Effector CD8-positive, alpha-beta T cell (primary cell): ENCODE measurements at regions not wholly inside any gene's neighbourhood (a gene's known extent, or its start where the extent isn't known, plus 50 kb on each side); places are given as distances from the start of the nearest gene placed in this dataset.
"Not testable (repeated sequence)": the region's sequence is repeated elsewhere in the genome, so short reads cannot be mapped to it uniquely, and the experiment has no call there.

Experiments
- DNase-seq: peaks from one replicate; lab custom pipeline; 2025; lab: John Stamatoyannopoulos, UW

DNA sequence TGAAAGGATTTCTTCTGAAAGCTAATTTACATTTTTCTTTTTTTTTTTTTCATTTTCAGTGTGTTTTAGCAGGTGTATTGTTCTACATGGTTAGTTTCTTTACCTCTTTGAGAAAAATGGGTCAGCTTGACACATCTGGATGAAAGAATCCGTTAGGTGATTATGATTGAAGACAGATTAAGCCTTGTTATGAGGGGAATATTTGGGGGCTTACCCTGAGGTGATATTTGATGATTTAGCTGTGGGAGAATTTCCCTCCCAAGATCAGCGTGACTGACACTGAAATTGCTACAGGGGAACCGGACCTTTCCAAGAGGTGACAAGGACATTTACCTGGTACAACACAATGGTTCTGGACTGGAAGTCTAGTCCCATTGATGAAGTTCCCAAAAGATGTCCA, 147.5 kb downstream of the NFKBIZ start:
- no peak for DNase-seq

DNA sequence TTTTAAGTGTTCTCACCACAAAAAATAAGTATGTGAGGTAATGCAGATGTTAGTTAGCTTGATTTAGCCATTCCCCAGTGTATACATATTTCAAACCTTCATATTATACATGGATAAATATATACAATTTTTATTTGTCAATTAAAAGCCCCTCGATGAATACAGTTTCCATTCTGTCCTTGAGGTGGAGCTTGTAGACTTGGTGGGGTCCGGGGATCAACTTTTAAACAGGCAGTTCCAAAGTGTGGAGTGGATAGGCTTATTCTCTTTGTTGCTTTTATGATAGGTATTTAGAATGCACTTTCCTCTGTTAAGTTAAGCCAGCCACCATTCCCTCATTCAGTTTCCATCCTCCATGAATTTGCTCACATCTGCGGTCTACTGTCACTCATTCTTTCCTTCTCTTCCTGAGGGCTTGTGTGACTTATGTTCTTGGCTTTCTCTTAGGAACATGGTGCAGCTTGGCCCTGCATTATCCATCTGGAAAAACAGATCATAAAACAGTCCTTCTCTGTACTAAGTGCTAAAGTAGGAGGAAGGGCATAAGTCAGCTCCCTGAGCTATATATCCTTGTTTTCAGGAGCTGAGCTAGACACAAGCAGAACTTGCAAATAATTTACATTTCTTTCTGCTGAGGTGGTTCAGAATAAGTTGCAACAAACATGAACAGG, 149.1 kb downstream of the NFKBIZ start:
- no peak for DNase-seq

DNA sequence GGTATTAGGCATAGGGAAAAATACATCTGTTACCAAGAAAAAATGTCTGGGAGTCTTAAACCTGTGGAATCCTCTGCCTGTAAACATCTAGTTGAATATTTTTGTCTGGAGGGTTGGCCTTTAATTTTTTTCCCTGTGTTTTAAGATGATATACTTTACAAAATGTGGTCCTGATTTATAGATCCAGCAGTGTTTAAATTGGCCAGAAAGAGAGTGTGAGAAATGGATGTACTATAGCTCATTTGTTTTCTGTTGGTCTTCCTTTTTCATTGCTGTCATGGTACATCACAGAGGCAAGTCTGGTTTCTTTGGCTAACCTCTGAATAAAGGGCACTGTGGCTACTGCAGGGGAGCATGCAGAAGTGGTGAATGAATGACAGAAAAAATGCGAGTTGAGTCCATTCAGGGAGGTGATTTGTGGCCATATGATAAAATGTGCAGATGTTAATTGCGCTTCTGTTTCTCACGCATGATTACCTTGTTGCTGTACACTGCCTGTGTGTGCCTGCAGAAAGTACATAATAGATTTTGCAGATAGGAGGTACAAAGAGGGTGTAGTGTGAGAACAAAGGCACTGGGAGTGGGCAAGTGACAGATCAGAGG, 150.0 kb downstream of the NFKBIZ start:
- no peak for DNase-seq

DNA sequence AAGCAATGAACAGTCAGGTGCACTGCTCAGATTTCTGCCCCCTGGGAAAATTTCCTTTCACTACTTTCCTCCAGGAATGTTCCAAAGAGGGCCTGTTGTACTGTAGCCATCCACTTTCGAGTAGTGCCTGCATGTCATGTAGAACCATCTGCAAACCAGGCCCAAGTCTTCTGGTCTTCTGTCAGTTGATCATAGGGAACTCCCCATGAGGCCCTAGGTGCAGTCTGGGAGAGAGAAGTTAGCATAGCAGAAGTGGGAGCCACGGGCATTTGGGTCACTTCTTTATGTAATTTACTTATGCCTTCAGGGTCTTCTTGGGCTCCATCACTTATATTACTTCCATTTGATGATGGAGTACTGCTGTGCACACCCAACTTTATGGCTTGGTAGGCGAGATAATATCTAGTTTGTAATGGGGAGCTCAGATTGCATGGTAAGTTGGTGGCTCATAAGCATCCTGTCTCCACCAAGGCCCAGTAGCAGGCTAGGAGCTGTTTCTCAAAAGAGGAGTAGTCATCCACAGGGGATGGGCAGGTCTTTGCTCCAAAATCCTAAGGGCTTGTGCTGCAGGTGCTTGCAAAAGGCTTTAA, 151.4 kb downstream of the NFKBIZ start:
- DNase-seq, result no peak

DNA sequence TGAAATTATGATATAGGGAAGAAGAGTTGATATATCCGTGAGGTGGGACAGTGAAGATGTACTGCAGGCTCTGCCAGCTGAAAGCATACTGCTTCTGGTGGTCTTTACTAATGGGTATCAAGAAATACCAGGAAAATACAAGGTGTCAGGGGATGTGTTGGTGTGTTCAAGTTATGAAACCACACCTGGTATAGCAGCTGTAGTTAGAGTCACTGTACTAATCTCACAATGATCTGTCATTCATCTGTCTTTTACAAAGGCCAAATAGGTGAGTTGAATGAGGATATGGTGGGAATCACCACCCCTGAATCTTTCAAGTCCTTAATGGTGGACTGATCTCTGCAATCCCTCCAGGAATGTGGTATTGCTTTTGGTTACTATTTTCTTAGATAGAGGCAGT, 152.7 kb downstream of the NFKBIZ start:
- no peak for DNase-seq

DNA sequence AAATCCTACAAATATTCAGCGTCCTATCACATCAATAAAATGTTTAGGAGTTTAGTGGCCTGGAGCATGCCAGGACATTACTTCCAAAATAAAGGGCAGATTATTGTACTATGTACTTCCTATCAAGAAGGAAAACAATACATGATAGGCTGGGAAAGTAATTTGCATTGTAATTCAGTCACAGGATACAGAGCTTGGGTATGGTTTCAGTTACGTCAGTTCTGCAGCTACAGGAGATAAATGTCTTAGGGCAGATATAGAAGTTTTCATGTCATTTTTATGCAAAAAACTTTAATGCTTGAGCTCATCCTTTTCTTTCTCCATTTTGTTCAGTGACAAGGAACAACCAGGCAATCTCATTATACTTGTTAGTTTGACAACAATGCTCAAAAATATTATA, 155.2 kb downstream of the NFKBIZ start:
- DNase-seq, result no peak

DNA sequence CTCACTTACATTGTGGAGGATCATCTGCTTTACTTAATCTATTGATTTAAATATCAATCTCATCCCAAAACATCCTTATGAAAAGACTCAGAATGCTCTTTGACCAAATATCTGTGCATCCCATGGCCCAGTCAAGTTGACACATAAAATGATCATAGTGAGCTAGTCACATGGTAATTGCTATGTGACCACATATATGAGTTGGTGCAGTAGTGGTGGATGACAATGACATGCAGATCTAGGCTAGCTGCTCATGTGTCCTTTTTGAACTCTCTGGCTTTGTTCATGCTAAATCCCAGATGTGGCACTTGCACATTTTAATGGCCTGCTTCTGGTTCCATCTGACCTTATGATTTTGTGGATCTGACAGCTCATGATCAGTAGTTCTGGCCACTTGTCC, 156.2 kb downstream of the NFKBIZ start:
- DNase-seq, result no peak

DNA sequence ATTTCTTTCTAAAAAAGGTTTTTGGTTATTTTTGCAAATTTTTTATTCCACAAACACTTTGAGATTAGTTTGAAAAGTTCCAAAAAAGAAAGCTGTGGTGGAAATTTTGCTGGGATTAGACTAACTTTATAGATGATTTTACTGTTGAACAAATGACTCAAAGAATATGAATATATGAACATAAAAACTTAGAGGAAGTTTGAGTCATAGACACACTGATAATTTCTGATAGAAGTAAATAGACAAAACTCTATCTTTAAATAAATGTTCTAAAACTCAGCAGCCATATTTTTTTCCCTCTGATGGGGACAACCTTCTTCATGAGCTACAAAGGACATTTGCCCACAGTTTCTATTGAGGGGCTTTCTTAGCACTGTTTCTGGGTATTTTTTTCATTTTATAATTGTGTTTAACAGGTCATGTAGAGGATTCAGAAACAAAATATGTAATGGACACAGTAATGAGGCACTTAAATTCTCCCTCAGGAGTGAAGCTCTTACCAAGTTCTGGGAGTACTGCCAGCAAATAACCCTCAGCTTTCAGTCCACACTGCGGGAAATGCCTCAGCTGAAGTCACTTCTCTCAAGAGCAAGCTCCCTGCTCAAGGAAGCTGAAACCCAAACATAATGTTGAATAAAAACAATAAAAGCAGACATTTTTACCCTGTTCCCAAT, 157.6 kb downstream of the NFKBIZ start:
- DNase-seq, result no peak

DNA sequence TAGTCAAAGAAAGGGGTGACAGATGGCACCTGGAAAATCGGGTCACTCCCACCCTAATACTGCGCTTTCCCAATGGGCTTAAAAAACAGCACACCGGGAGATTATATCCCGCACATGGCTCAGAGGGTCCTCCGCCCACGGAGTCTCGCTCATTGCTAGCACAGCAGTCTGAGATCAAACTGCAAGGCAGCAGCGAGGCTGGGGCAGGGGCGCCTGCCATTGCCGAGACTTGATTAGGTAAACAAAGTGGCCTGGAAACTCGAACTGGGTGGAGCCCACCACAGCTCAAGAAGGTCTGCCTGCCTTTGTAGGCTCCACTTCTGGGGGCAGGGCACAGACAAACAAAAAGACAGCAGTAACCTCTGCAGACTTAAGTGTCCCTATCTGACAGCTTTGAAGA, 159.1 kb downstream of the NFKBIZ start:
- not testable (repeated sequence) for DNase-seq

DNA sequence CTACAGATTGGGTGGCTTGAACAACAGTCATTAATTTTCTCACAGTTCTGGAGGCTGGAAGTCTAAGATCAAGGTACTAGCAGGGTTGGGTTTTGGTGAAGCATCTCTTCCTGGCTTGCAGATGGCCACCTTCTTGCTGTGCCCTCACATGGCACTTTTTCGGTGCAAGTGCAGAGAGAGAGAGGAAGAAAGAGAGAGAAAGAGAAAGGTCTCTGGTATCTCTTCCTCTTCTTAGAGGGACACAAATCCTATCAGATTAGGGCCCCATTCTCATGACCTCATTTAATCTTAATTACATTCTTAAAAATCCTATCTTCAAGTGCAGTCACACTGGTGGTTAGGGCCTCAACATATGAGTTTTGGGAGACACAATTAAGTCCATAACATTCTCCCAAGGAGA, 167.1 kb downstream of the NFKBIZ start:
- no peak for DNase-seq

DNA sequence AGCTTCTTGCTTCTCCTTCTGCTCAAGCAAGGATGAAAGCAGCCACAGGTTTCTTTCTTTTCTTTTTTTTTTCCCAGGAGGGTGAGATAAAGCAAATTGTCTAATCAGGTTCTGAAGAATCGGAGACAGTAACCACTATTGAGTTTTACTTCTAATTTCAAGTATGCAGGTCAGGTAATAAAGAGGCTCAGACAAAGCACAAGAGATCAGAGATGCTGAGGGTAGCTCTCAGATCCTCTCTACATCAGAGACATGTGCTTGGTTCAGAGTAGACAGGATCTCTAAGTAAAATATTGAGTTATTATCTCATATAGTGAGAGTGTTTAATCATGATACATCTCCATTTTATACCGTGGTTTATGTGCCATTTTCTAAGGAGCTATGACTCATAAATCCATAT, 168.5 kb downstream of the NFKBIZ start:
- DNase-seq, result no peak

DNA sequence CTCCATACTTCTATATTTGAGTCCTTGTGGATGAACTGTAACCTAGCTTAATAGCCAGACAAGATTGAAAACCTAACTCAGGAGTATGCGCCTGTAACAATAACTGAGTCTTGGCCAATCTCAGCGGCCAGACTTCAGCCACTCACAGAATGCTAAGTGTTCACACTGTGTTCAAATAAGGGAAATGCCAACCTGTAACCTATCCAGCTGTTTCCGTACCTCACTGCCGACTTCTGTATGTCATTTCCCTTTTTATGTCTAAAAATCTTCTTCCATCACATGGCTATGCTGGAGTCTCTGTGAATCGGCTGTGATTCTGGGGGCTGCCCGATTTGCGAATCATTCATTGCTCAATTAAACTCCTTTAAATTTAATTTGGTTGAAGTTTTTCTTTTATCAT, 169.2 kb downstream of the NFKBIZ start:
- no peak for DNase-seq

DNA sequence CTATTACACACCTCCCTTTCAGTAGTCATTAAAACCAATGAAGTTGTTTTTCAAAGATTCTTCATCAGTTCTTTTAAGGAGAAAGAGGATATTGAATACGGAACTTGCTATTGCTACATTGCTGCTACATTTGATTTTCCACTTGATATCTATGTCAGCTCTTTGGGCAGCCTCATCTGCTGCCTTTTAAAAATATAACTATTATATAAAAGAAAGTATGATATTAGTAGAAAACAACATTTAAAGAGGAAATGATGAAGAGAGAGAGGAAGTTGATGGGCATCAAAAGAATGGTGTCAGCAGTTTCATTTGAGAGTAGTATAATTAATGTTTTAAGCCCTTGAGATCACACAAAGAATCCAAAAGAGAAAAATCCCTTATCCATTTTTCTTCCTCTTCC, 171.4 kb downstream of the NFKBIZ start:
- no peak for DNase-seq

DNA sequence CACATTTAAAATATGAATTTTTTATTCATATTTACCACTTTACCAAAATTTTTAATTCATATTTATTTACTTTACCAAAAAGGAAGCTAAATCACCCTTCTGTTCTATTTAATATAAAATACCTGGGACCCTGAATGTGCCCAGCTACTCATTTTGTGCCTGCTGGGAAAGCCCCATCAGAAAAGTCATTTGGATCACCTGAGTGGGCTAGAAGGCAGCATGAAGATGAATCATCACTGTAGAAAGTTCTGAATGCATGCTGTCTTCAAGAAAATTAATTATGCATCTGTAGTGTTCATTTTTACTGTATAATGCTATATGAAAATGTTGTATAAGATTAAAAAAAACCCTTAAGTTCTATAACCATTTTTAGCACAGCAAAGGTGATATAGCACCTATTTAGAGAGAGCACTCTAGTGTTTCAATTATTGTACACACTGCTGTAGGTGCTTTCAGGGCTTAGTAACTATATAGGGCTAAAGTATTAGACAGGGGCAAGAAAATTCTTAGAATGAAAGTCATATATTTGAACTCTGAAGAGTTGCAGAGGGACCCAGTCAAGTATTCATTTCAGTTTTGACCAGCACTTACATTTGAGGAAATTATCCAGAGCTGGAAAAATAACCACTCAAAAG, 175.1 kb downstream of the NFKBIZ start:
- DNase-seq, result no peak

DNA sequence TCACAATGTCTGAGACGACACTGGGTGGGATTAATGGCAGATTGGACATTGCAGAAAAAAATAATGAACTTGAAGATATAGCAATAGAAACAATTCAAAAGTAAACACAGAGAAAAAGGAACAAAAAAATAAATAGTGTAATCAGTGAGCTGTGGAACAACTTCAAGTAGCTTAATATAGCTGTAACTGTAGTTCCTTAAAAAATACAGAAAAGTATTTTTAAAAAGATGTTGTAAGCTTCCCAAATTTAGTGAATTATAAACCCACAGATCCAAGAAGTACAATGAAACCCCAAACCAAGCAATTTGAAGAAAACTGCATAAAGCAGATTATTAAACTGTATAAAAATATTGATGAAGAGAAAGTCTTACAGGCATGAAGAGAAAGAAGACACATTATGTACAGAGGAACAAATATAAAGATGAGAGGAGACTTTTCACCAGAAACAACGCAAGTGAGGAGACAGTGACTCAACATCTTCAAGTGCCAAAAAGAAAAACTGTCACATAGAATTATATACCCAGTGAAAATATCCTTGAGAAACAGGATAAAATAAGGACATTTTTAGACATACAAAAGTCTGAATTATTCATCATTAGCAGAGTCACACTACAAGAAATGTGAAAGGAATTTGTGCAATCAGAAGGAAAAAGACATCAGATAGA, 176.4 kb downstream of the NFKBIZ start:
- no peak for DNase-seq

DNA sequence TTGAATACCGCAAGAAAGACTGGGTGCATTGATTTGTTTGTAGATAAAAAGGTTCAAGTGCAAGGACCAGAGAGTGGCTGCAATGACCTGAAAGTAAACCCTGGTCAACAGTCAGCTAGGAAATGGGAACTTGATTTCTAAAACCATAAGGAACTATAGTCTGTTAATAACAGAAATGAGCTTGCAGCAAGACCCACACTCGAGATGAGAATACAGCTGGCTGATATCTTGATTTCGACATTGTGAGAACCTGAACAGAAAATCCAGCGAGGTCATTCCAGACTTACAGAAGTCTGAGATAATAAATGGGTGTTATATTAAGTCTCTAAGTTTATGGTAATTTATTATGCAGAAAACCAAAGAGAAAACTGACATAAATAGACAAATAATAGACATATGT, 177.3 kb downstream of the NFKBIZ start:
- DNase-seq, result no peak

DNA sequence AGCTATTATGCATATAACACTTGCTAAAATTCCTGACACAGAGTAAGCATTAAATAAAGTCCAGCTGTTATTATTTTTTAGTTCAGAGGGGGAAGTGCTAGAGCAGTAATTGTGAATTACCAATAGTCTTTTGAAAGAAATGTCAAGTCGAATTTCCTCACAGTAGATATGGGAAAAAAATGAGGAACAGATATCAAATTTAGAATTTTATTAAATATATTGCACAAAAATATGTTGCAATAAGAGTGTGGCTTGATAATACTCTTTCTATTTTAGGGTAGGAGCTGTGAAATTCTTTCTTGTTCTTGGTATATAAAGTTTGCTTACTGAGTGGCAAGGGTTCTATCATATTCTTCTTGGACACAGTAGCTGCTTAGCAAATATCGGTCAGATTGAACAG, 181.3 kb downstream of the NFKBIZ start:
- DNase-seq, result no peak

DNA sequence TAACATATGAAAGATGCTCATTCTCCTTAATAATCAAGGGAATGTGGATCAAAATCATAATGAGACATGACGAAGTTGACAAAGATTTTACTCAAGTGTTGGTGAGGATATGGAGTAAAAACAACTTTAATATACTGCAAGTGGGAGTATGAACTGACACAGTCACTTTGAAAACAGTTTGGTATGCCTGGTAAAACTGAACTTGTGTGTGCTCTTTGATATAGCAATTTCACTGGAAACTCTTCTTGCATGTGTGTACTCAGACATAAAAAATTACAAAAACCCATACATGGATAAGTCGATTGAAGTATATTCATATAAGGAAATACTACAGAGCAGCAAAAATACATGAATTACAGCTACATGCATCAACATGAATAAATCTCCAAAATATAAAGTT, 182.5 kb downstream of the NFKBIZ start:
- no peak for DNase-seq

DNA sequence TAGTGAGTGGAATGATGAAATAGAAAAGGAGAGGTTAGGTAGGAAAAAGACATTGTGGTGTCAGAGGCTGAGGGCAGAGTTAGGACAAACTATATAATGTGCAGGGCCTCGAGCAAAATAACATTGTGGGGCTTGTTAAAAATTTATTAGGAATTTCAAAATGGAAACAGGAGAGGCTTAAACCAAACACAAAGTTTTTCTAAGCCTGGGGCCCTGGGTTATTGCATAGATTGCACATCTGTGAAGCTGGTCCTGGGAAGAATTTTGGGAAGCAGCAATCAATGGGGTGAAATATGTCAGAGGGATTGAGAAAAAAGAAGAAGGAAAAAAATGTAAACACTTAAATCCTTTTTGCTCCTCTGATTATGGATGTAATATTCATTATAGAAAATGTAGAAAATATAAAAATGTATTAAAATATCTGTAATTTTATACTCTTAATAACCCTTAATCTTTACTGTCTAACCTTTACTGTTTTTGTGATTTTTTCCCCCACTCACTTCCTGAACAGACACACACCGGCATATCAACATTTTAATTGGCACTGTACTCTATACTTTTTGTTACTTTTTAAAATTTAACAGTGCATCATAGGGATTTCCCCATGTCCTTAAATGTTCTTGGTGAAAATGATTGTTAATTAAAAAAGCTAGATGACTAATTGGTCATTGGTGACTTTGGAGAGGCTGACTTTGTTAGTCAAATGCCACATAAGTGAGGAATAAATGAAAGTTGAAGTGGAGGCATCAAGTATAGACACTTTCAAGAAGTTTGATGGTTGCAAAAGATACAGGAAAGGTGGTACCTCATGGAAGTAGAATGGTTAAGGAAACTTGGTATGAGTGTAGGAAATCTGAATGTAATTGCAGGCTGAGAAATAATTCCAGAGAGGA, 183.4 kb downstream of the NFKBIZ start:
- DNase-seq, result no peak

DNA sequence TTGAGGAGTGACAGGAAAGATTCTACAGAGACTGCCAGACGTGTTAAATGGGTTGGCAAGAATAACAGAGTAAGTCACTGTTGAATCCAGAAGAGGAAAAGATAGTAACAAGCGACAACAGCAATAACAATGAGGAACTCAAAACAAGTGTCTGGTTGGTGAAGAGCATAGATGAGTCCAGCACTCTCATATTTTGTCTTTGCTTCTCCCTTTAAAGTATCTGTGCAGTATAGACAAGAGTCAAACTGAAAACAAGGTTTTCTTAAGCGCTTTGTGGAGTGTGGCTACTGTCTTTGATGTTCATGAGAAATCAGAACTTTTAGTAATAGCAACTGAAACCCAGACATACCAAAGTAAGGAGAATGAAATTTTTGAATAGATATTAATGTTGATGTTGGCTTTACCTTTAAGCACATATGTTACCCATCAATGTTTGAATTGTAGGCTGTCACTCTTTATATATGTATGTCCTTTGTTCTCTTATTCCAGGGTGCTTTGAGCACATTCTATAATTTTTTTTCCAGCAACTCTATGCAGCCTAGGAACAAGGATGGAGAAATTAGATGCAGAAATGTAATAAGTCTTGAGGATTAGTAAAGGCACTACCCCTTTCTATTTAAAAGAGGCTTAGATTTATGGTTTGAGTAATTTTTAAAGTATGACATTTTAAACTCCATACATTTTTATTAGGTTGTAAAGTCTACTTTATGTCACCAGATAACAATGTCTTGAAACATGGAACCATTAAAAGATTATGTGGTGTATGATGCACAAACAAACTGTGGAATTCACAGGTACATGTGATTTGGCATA, 185.5 kb downstream of the NFKBIZ start:
- DNase-seq, result no peak
